ENCODE measurements at regions not wholly inside any gene's neighbourhood (a gene's known extent, or its start where the extent isn't known, plus 50 kb on each side); places are given as distances from the start of the nearest gene placed in this dataset.

- DNase-seq: no peak
These were observed 321.9 kb downstream of the ZSWIM6 start for GRCh38 chr5:61653807-61654580.

- no peak for DNase-seq
These were observed 322.8 kb downstream of the ZSWIM6 start for GRCh38 chr5:61654876-61655275.

GRCh38 chr5:61657010-61657409 lies 325.0 kb downstream of the ZSWIM6 start:
- DNase-seq: no peak

- DNase-seq: no peak
These were observed 325.6 kb downstream of the ZSWIM6 start for GRCh38 chr5:61657686-61658085.

GRCh38 chr5:61658592-61659008 lies 326.5 kb downstream of the ZSWIM6 start:
- peak; percentile 24 to 59 for DNase-seq

GRCh38 chr5:61659221-61659696 lies 327.2 kb downstream of the ZSWIM6 start:
- no peak for DNase-seq

GRCh38 chr5:61662670-61663069 lies 330.6 kb downstream of the ZSWIM6 start:
- DNase-seq: no peak

GRCh38 chr5:61666064-61666621 lies 334.1 kb downstream of the ZSWIM6 start:
- no peak for DNase-seq

GRCh38 chr5:61667525-61668218 lies 335.6 kb downstream of the ZSWIM6 start:
- DNase-seq: no peak

GRCh38 chr5:61669531-61669930 lies 337.5 kb downstream of the ZSWIM6 start:
- DNase-seq: no peak

- DNase-seq: no peak
These were observed 338.9 kb downstream of the ZSWIM6 start for GRCh38 chr5:61670941-61671340.

GRCh38 chr5:61673007-61673735 lies 341.1 kb downstream of the ZSWIM6 start:
- no peak for DNase-seq

- no peak for DNase-seq
These were observed 342.3 kb downstream of the ZSWIM6 start for GRCh38 chr5:61674378-61674777.

GRCh38 chr5:61675015-61675692 lies 343.1 kb downstream of the ZSWIM6 start:
- no peak for DNase-seq

GRCh38 chr5:61677220-61677619 lies 345.2 kb downstream of the ZSWIM6 start:
- no peak for DNase-seq

- no peak for DNase-seq
These were observed 346.9 kb downstream of the ZSWIM6 start for GRCh38 chr5:61678966-61679365.

GRCh38 chr5:61679562-61679961 lies 347.5 kb downstream of the ZSWIM6 start:
- DNase-seq: no peak

GRCh38 chr5:61680247-61680646 lies 348.2 kb downstream of the ZSWIM6 start:
- no peak for DNase-seq

- no peak for DNase-seq
These were observed 351.1 kb downstream of the ZSWIM6 start for GRCh38 chr5:61683148-61683547.

- no peak for DNase-seq
These were observed 351.9 kb downstream of the ZSWIM6 start for GRCh38 chr5:61683926-61684325.

- DNase-seq: no peak
These were observed 354.6 kb downstream of the ZSWIM6 start for GRCh38 chr5:61686491-61687257.

- DNase-seq: no peak
These were observed 355.3 kb downstream of the ZSWIM6 start for GRCh38 chr5:61687371-61687770.

Measured in NCI-H1930 (cell line).